ENCODE measurements at regions not wholly inside any gene's neighbourhood (a gene's known extent, or its start where the extent isn't known, plus 50 kb on each side); places are given as distances from the start of the nearest gene placed in this dataset.
A peak's percentile ranks its signal among the peaks of the same experiment; 100 is the strongest.

GRCh38 chr2:149735237-149735958, 147.8 kb upstream of the MMADHC start:
- Histone ChIP-seq H3K4me3 (ENCODE audit: low read depth, low read length) (no peak overlapping the region), H3K4me1 (ENCODE audit: control insufficient read depth, insufficient read depth, low read length) (no peaks in the 10 kb centered on the region), H3K27ac (ENCODE audit: low read depth, low read length) (no peak overlapping the region), H3K9me3 (ENCODE audit: control insufficient read depth, insufficient read depth, low read length) (no peaks in the 10 kb centered on the region), H3K27me3 (ENCODE audit: control insufficient read depth, insufficient read depth, low read length) (no peaks in the 10 kb centered on the region), H3K36me3 (ENCODE audit: control insufficient read depth, insufficient read depth, low read length) (no peaks in the 10 kb centered on the region)
- 100% methylated on average over 1 of the region's 4 CpGs for WGBS (ENCODE audit: insufficient coverage)
- no peak for DNase-seq (ENCODE audit: low read depth in 4 of 6, low spot score in 6 of 6)

- H3K27me3 ChIP-seq (ENCODE audit: control insufficient read depth, insufficient read depth, low read length): no peaks in the 10 kb centered on the region
- H3K36me3 ChIP-seq (ENCODE audit: control insufficient read depth, insufficient read depth, low read length): no peaks in the 10 kb centered on the region
- H3K27ac ChIP-seq (ENCODE audit: low read depth, low read length): no peak overlapping the region
- no peaks in the 10 kb centered on the region for H3K4me1 ChIP-seq (ENCODE audit: control insufficient read depth, insufficient read depth, low read length)
- no peak for DNase-seq (ENCODE audit: low read depth in 4 of 6, low spot score in 6 of 6)
- H3K9me3 ChIP-seq (ENCODE audit: control insufficient read depth, insufficient read depth, low read length): no peaks in the 10 kb centered on the region
- WGBS (ENCODE audit: insufficient coverage): 90% methylated on average over 1 of the region's 3 CpGs
- no peak overlapping the region for H3K4me3 ChIP-seq (ENCODE audit: low read depth, low read length)
Observed at GRCh38 chr2:149733936-149734685, 146.5 kb upstream of the MMADHC start.

DNA sequence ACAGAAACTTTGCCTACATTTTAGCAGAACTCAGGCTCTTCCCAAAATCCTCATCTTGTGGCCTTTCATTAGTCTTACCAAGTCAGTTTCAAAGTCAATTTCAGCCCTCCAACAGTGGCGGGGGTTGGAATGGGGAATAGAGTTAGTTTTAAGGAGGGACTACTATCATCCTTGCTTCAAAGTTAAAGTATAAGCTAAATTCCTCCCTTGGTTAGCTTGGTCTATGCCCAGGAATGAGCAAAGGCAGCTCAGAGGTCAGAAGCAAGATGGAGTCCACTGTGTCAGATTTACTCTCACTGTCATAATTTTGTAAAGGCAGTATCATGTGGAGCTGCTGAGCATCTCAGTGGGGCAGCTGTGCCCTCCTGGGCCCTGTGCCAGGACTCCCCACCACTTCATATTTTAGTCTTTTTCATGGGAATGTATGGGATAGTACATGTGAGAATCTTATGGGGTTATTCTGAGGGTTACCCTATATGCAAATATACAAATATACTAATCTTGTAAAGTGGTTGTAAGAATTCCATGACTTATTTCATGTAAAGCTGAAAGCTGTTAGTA, 145.2 kb upstream of the MMADHC start:
- Histone ChIP-seq H3K27me3 (ENCODE audit: control insufficient read depth, insufficient read depth, low read length) (no peaks in the 10 kb centered on the region), H3K27ac (ENCODE audit: low read depth, low read length) (no peak overlapping the region), H3K4me3 (ENCODE audit: low read depth, low read length) (no peak overlapping the region), H3K9me3 (ENCODE audit: control insufficient read depth, insufficient read depth, low read length) (no peaks in the 10 kb centered on the region), H3K4me1 (ENCODE audit: control insufficient read depth, insufficient read depth, low read length) (no peaks in the 10 kb centered on the region), H3K36me3 (ENCODE audit: control insufficient read depth, insufficient read depth, low read length) (no peaks in the 10 kb centered on the region)
- no peak for DNase-seq (ENCODE audit: low read depth in 4 of 6, low spot score in 6 of 6)
- no CpG with 5 or more reads among the region's 1 CpG for WGBS (ENCODE audit: insufficient coverage)

DNA sequence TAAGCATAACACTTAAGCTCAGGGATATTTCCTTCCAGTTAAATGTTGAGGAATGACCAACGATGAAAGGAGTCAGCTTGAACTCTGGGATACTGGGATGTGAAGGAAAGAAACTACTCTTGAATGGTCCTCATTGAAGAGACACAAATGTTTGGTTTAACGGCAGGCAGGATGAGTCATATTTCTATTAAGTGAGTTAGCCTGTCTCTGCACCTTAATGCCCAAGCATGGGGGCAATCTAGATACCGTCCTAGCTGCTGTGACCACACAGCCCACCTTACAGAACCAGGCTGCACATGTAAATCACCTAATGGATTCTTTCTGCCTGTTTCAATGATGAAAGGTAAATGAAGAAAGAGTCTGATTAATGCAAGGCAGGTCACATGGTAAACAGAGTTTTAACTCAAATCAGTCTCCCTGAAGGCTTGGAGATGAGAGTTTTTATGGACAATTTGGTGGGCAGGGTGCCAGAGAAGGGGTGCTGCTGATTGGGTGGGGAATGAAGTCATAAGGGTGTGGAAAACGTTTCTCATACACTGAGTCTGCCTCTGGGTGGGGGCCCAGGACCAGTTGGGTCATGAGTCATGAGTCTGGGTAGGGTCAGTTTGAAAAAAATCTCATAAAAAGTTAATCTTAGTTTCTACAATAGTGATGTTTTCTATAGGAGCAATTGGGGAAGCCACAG, 144.6 kb upstream of the MMADHC start:
- Histone ChIP-seq H3K4me3 (ENCODE audit: low read depth, low read length) (no peak overlapping the region), H3K27ac (ENCODE audit: low read depth, low read length) (no peak overlapping the region), H3K27me3 (ENCODE audit: control insufficient read depth, insufficient read depth, low read length) (no peaks in the 10 kb centered on the region), H3K4me1 (ENCODE audit: control insufficient read depth, insufficient read depth, low read length) (no peaks in the 10 kb centered on the region), H3K36me3 (ENCODE audit: control insufficient read depth, insufficient read depth, low read length) (no peaks in the 10 kb centered on the region), H3K9me3 (ENCODE audit: control insufficient read depth, insufficient read depth, low read length) (no peaks in the 10 kb centered on the region)
- 79% methylated on average over 3 of the region's 4 CpGs for WGBS (ENCODE audit: insufficient coverage)
- DNase-seq (ENCODE audit: low read depth in 4 of 6, low spot score in 6 of 6): no peak

GRCh38 chr2:149731079-149731478, 143.5 kb upstream of the MMADHC start:
- Histone ChIP-seq H3K4me1 (ENCODE audit: control insufficient read depth, insufficient read depth, low read length) (no peaks in the 10 kb centered on the region), H3K27ac (ENCODE audit: low read depth, low read length) (no peak overlapping the region), H3K4me3 (ENCODE audit: low read depth, low read length) (no peak overlapping the region), H3K36me3 (ENCODE audit: control insufficient read depth, insufficient read depth, low read length) (no peaks in the 10 kb centered on the region), H3K27me3 (ENCODE audit: control insufficient read depth, insufficient read depth, low read length) (no peaks in the 10 kb centered on the region), H3K9me3 (ENCODE audit: control insufficient read depth, insufficient read depth, low read length) (no peaks in the 10 kb centered on the region)
- 17% methylated on average over 1 of the region's 3 CpGs for WGBS (ENCODE audit: insufficient coverage)
- peak in 2 of 6 donors; percentile 25 to 52 for DNase-seq (ENCODE audit: low read depth in 4 of 6, low spot score in 6 of 6)

DNA sequence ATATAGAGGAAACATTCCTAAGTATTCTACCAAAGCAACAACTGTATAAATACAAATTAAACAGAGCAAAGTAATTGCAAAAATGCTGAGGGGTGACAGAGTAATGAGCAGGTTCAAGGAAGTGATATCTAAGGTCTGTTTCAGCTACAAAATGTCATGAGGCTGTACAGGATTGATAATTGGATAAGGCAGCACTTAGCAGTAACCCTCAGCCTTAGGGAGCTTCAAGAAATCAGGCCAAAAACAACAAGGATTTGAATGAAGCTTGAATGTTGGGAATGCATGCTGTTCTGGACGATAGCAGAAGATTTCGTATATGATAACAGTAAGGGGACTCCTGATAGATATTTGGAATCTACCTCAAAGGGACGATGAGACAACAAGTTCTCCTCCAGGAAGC, 142.0 kb upstream of the MMADHC start:
- no peaks in the 10 kb centered on the region for H3K4me1 ChIP-seq (ENCODE audit: control insufficient read depth, insufficient read depth, low read length)
- DNase-seq (ENCODE audit: low read depth in 4 of 6, low spot score in 6 of 6): no peak
- H3K4me3 ChIP-seq (ENCODE audit: low read depth, low read length): no peak overlapping the region
- WGBS (ENCODE audit: insufficient coverage): 91% methylated on average over 3 of the region's 3 CpGs
- no peak overlapping the region for H3K27ac ChIP-seq (ENCODE audit: low read depth, low read length)
- H3K36me3 ChIP-seq (ENCODE audit: control insufficient read depth, insufficient read depth, low read length): no peaks in the 10 kb centered on the region
- no peaks in the 10 kb centered on the region for H3K27me3 ChIP-seq (ENCODE audit: control insufficient read depth, insufficient read depth, low read length)
- H3K9me3 ChIP-seq (ENCODE audit: control insufficient read depth, insufficient read depth, low read length): no peaks in the 10 kb centered on the region

DNA sequence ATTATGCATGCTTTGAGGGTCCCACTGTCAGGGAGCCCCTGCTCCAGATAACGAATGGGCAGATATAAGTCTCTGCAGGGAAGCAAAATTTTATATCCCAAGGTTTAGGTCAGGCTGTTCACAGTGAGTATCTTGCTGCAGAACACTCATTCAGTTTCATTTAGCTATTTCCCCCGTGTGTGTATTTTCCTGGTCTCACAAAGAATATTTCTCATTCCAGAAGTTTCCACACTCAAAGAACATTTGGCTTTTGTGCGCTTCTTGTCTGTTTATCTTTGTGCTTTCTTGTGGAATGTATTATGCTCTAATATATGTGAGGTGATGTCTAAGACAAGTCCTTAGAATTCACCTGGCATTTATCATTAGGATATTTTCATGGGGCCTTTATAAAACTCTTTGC, 140.4 kb upstream of the MMADHC start:
- no peaks in the 10 kb centered on the region for H3K4me1 ChIP-seq (ENCODE audit: control insufficient read depth, insufficient read depth, low read length)
- no peak overlapping the region for H3K27ac ChIP-seq (ENCODE audit: low read depth, low read length)
- no peaks in the 10 kb centered on the region for H3K36me3 ChIP-seq (ENCODE audit: control insufficient read depth, insufficient read depth, low read length)
- H3K4me3 ChIP-seq (ENCODE audit: low read depth, low read length): no peak overlapping the region
- peak in 1 of 6 donors; percentile 20 for DNase-seq (ENCODE audit: low read depth in 4 of 6, low spot score in 6 of 6)
- no peaks in the 10 kb centered on the region for H3K9me3 ChIP-seq (ENCODE audit: control insufficient read depth, insufficient read depth, low read length)
- 50% methylated on average over 1 of the region's 3 CpGs for WGBS (ENCODE audit: insufficient coverage)
- H3K27me3 ChIP-seq (ENCODE audit: control insufficient read depth, insufficient read depth, low read length): no peaks in the 10 kb centered on the region

- no peak overlapping the region for H3K27ac ChIP-seq (ENCODE audit: low read depth, low read length)
- no peaks in the 10 kb centered on the region for H3K27me3 ChIP-seq (ENCODE audit: control insufficient read depth, insufficient read depth, low read length)
- no CpG with 5 or more reads among the region's 2 CpGs for WGBS (ENCODE audit: insufficient coverage)
- H3K4me1 ChIP-seq (ENCODE audit: control insufficient read depth, insufficient read depth, low read length): no peaks in the 10 kb centered on the region
- no peak for DNase-seq (ENCODE audit: low read depth in 4 of 6, low spot score in 6 of 6)
- no peaks in the 10 kb centered on the region for H3K36me3 ChIP-seq (ENCODE audit: control insufficient read depth, insufficient read depth, low read length)
- H3K4me3 ChIP-seq (ENCODE audit: low read depth, low read length): no peak overlapping the region
- H3K9me3 ChIP-seq (ENCODE audit: control insufficient read depth, insufficient read depth, low read length): no peaks in the 10 kb centered on the region
Observed at GRCh38 chr2:149725234-149725633, 137.7 kb upstream of the MMADHC start.

DNA sequence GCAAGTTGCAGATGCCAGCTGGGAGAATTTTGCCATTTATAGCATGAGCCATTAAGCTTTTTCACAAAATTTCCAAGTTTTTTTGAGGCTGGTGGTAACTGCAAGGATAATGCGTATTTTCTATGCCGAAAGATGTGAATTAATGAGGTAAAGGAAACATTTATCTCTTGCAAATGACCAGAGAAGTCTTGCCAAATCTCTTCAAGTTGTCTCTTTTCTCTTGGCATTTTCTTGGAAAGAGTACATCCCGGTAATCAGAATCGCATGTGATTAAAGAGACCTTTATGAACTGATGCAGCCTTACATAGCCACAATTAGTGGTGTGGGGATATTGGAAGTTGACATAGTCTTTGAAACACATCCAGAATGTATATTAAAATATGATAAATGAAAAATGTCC, 136.5 kb upstream of the MMADHC start:
- no peaks in the 10 kb centered on the region for H3K9me3 ChIP-seq (ENCODE audit: control insufficient read depth, insufficient read depth, low read length)
- no peaks in the 10 kb centered on the region for H3K36me3 ChIP-seq (ENCODE audit: control insufficient read depth, insufficient read depth, low read length)
- no peaks in the 10 kb centered on the region for H3K27me3 ChIP-seq (ENCODE audit: control insufficient read depth, insufficient read depth, low read length)
- no peak overlapping the region for H3K4me3 ChIP-seq (ENCODE audit: low read depth, low read length)
- no CpG with 5 or more reads among the region's 4 CpGs for WGBS (ENCODE audit: insufficient coverage)
- DNase-seq (ENCODE audit: low read depth in 4 of 6, low spot score in 6 of 6): peak in 1 of 6 donors; percentile 41
- H3K27ac ChIP-seq (ENCODE audit: low read depth, low read length): no peak overlapping the region
- H3K4me1 ChIP-seq (ENCODE audit: control insufficient read depth, insufficient read depth, low read length): no peaks in the 10 kb centered on the region
